IPS DF 6.9 (cell line): ENCODE measurements at regions not wholly inside any gene's neighbourhood (a gene's known extent, or its start where the extent isn't known, plus 50 kb on each side); places are given as distances from the start of the nearest gene placed in this dataset.
"Not testable (repeated sequence)": the region's sequence is repeated elsewhere in the genome, so short reads cannot be mapped to it uniquely, and the experiment has no call there.

Experiments used
- DNase-seq: peaks from one replicate; pipeline ENCODE4 v3.0.0-alpha.2; 2013; ENCODE audit warnings: low read depth, low spot score
- H3K27ac ChIP-seq: one replicate; pipeline ENCODE4 v1.5.1; 2013; ENCODE audit warnings: low read length, control low read depth
- H3K27me3 ChIP-seq: 2 replicates; pipeline ENCODE4 v1.6.1; 2013; ENCODE audit warnings: mild to moderate bottlenecking, low read length; ENCODE audit not compliant: control insufficient read depth, insufficient read depth
- H3K36me3 ChIP-seq: 2 replicates; pipeline ENCODE4 v1.6.1; 2013; ENCODE audit warnings: low read length; ENCODE audit not compliant: control insufficient read depth, insufficient read depth
- H3K4me1 ChIP-seq: 2 replicates; pipeline ENCODE4 v1.6.1; 2013; ENCODE audit warnings: low read length; ENCODE audit not compliant: control insufficient read depth, insufficient read depth
- H3K4me3 ChIP-seq: 2 replicates; pipeline ENCODE4 v1.5.1; 2013; ENCODE audit warnings: mild to moderate bottlenecking, low read length
- H3K9me3 ChIP-seq: 2 replicates; pipeline ENCODE4 v1.6.1; 2013; ENCODE audit warnings: low read length, inconsistent platforms; ENCODE audit not compliant: control insufficient read depth, insufficient read depth
- WGBS: extraction: QIAGEN DNeasy Blood & Tissue Kit; methylation state at CpG from one replicate; pipeline ENCODE4 v1.1.7; 2013; ENCODE audit warnings: mixed read lengths, missing lambda C conversion rate; ENCODE audit not compliant: insufficient read length, insufficient coverage; 5-methylcytosine and 5-hydroxymethylcytosine counted together

DNA sequence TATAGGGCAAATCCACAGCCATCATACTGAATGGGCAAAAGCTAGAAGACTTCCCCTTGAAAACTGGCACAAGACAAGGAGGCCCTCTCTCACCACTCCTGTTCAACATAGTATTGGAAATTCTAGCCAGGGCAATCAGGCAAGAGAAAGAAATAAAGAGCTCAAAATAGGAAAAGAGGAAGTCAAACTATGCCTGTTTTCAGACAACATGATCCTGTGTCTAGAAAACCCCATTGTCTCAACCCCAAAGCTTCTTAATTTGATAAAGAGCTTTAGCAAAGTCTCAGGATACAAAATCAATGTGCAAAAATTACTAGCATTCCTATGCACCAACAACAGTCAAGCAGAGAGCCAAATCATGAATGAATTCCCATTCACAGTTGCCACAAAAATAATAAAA lies 160.3 kb downstream of the CXXC4 start:
- Histone ChIP-seq H3K9me3 (no peaks in the 10 kb centered on the region), H3K36me3 (no peaks in the 10 kb centered on the region), H3K4me1 (no peaks in the 10 kb centered on the region), H3K27ac (no peak overlapping the region), H3K27me3 (no peaks in the 10 kb centered on the region), H3K4me3 (no peak overlapping the region)
- DNase-seq: no peak

DNA sequence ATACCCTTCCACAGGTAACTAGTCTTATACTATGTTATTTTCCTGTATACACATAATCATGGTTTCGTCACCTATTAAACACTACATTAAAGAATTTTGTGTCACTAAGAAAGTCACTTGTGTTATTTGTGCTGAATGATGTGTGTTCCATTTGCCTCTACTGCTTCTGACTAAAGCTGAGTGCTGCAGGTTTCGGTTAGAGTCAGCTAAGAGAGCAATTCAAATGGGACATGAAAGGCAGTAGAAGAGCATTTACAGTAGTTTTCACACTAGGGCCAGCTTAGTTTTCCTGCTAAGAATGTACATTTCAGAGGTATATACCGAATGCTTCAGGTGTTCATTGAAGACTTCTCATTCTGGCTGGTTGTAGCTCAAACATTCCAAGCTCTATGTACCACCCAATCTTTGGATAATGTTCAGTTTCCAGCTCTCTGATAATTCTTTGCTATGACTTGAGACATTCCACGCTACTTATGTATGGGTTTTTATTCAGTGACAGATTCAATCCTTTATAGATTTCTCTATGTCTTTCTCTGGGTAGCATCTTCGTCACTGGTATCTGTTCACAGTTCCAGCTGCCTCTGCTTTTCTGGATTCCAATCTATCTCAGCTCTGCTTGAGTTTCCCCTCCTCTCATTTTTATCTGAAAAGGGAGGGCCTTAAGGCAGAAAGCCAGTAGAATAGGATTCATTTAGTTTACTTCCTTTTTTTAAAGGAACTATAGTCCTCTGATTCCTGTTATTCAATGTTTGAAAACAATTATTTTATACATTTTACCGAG lies 164.4 kb downstream of the CXXC4 start:
- Histone ChIP-seq H3K4me3 (no peak overlapping the region), H3K27me3 (no peaks in the 10 kb centered on the region), H3K36me3 (no peaks in the 10 kb centered on the region), H3K27ac (no peak overlapping the region), H3K4me1 (no peaks in the 10 kb centered on the region), H3K9me3 (no peaks in the 10 kb centered on the region)
- no CpG with 5 or more reads among the region's 6 CpGs for WGBS
- DNase-seq: no peak

DNA sequence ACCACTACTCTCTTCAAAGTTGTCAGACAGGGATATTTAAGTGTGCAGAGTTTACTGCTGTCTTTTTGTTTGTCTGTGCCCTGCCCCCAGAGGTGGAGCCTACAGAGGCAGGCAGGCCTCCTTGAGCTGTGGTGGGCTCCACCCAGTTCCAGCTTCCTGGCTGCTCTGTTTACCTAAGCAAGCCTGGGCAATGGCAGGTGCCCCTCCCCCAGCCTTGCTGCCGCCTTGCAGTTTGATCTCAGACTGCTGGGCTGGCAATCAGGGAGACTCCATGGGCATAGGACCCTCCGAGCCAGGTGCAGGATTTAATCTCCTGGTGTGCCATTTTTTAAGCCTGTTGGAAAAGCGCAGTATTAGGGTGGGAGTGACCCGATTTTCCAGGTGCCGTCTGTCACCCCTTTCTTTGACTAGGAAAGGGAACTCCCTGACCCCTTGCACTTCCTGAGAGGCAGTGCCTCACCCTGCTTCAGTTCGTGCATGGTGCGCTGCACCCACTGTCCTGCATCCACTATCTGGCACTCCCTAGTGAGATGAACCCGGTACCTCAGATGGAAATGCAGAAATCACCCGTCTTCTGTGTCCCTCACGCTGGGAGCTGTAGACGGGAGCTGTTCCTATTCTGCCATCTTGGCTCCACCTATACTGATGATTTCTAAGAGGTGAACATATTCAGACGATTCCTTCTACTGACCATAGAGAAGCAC lies 167.6 kb downstream of the CXXC4 start:
- not testable (repeated sequence) for H3K4me3 ChIP-seq, H3K9me3 ChIP-seq, H3K36me3 ChIP-seq, H3K4me1 ChIP-seq, H3K27ac ChIP-seq, H3K27me3 ChIP-seq, DNase-seq
- no CpG with 5 or more reads among the region's 12 CpGs for WGBS

DNA sequence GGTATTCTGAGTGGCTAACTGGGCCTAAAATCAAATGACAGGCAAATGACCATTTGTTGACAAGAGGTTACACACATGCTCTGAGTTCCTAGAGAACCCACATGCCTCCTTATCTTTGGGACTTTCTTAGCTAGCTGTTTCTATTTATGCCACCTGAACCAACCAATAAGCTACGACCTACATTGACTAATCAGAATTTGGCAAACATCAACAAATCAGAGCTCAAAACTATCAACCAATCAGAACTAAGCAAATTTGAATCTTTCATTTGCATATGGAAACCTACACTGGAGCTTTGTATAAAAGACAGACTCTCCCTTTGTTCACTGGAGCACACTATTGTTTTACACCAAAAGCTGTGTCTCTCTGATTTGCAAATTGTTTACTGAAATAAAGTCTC lies 192.0 kb downstream of the CXXC4 start:
- H3K4me3 ChIP-seq: no peak overlapping the region
- no peak overlapping the region for H3K27ac ChIP-seq
- no peaks in the 10 kb centered on the region for H3K9me3 ChIP-seq
- H3K4me1 ChIP-seq: no peaks in the 10 kb centered on the region
- DNase-seq: no peak
- H3K27me3 ChIP-seq: no peaks in the 10 kb centered on the region
- WGBS: no CpG with 5 or more reads among the region's 1 CpG
- H3K36me3 ChIP-seq: no peaks in the 10 kb centered on the region

DNA sequence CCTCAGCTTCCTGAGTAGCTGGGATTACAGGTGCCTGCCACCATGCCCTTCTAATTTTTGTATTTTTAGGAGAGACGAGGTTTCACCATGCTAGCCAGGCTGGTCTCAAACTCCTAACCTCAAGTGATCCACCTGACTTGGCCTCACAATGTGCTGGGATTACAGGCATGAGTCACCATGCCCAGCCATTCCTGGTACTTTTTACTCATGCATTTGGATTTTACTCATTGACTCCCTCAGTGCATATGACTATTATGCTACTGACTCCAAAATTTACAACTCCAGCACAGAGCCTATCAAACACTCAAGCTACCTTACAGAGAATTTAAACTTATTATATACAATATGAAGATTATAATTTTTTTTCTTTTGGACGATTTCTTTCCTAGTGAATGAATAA lies 199.9 kb downstream of the CXXC4 start:
- H3K27ac ChIP-seq: no peak overlapping the region
- H3K27me3 ChIP-seq: no peaks in the 10 kb centered on the region
- no peaks in the 10 kb centered on the region for H3K36me3 ChIP-seq
- no peaks in the 10 kb centered on the region for H3K4me1 ChIP-seq
- DNase-seq: no peak
- WGBS: no CpG with 5 or more reads among the region's 2 CpGs
- no peaks in the 10 kb centered on the region for H3K9me3 ChIP-seq
- H3K4me3 ChIP-seq: no peak overlapping the region

DNA sequence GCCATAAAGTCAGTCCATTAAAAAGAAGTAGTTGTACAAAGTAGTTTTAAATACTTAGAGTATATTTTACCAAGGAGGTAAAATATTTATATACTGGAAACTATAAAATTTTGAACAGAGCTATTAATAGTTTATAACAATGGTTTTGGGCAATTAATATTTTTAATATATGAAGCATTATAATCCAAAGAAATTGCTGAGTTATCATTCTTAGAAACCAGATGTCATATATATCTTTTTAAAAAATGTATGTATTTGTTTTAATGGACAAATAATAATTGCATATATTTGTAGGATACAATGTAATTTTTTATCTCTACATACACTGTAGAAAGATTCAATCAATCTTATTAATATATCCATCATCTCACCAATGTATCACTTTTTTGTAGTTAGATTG lies 207.8 kb downstream of the CXXC4 start:
- H3K4me3 ChIP-seq: no peak overlapping the region
- no peaks in the 10 kb centered on the region for H3K36me3 ChIP-seq
- no peak overlapping the region for H3K27ac ChIP-seq
- no peaks in the 10 kb centered on the region for H3K4me1 ChIP-seq
- no peaks in the 10 kb centered on the region for H3K27me3 ChIP-seq
- DNase-seq: no peak
- H3K9me3 ChIP-seq: no peaks in the 10 kb centered on the region

DNA sequence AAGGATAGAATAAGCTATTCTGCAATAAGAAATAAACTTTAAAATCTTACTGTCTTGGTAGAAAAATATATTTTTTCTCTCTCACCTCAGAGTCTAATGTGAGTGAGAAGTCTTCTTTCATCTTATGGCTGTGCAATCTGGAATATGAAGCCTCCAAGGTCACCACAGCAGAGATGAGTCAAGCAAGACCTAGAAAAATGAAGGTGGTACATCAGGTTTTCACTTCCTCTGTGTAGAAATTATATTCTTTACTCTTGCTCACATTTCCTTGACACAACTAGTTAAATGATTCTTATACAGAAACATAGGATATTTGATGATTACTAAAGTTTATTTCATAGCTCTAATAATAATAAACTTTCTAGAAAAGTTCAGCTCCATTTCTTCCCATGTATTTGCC lies 211.4 kb downstream of the CXXC4 start:
- no peaks in the 10 kb centered on the region for H3K4me1 ChIP-seq
- no peak for DNase-seq
- H3K9me3 ChIP-seq: no peaks in the 10 kb centered on the region
- H3K4me3 ChIP-seq: no peak overlapping the region
- H3K27me3 ChIP-seq: no peaks in the 10 kb centered on the region
- no peak overlapping the region for H3K27ac ChIP-seq
- H3K36me3 ChIP-seq: no peaks in the 10 kb centered on the region

DNA sequence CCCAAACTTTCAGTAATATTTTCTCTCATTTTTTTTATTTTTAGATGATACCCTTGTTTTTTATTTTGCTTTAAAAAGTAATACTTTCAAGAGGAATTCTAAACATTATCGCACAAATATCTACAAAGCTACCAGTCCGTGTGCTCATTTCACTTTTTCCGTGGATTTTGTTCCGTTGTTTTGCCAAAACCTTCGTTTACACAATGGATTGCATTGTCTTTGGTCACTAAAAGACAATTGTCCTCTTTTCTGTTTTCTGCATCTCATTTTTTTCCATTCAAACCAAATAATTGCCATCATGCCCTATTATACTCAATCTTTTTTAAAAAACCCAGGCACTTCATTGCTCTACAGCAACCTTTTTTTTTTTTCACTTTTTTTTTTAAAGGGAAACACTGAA lies 214.9 kb downstream of the CXXC4 start:
- no peaks in the 10 kb centered on the region for H3K4me1 ChIP-seq
- no peaks in the 10 kb centered on the region for H3K36me3 ChIP-seq
- H3K4me3 ChIP-seq: no peak overlapping the region
- no peak for DNase-seq
- WGBS: no CpG with 5 or more reads among the region's 5 CpGs
- H3K27me3 ChIP-seq: no peaks in the 10 kb centered on the region
- H3K9me3 ChIP-seq: no peaks in the 10 kb centered on the region
- H3K27ac ChIP-seq: no peak overlapping the region

DNA sequence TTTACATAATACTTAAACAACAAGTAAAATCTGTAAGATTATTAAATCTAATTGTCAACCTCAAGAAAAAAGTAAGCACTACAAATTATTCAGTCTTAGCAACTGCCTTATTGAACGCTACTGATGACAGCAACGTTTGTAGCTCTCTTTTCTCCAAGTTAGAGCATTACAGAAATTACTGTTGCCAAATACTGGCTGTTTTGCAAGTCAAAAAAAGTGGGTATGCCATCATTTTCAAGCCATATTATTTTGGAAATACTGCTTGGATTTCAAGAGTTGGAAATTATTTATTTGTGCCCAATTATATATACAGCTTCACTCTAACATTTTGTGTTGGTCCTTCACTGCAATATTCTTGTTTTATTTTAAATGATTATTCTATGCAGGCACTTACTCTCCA lies 221.7 kb downstream of the CXXC4 start:
- Histone ChIP-seq H3K27ac (no peak overlapping the region), H3K4me1 (no peaks in the 10 kb centered on the region), H3K36me3 (no peaks in the 10 kb centered on the region), H3K27me3 (no peaks in the 10 kb centered on the region), H3K9me3 (no peaks in the 10 kb centered on the region), H3K4me3 (no peak overlapping the region)
- WGBS: no CpG with 5 or more reads among the region's 2 CpGs
- DNase-seq: no peak

DNA sequence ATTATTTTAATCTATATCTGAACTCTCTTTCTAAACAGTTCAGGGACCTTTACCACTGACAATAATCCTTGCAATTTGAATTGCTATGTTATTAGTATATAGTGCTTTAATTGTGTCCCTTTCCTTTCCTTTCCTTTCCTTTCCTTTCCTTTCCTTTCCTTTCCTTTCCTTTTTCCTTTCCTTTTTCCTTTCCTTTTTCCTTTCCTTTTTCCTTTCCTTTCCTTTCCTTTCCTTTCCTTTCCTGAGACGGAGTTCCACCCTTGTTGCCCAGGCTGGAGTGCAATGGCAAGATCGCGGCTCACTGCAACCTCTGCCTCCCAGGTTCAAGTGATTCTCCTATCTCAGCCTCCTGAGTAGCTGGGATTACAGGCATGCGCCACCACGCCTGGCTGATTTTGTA lies 225.1 kb downstream of the CXXC4 start:
- not testable (repeated sequence) for H3K4me3 ChIP-seq, DNase-seq, H3K36me3 ChIP-seq, H3K27ac ChIP-seq, H3K4me1 ChIP-seq, H3K9me3 ChIP-seq, H3K27me3 ChIP-seq
- WGBS: no CpG with 5 or more reads among the region's 5 CpGs

DNA sequence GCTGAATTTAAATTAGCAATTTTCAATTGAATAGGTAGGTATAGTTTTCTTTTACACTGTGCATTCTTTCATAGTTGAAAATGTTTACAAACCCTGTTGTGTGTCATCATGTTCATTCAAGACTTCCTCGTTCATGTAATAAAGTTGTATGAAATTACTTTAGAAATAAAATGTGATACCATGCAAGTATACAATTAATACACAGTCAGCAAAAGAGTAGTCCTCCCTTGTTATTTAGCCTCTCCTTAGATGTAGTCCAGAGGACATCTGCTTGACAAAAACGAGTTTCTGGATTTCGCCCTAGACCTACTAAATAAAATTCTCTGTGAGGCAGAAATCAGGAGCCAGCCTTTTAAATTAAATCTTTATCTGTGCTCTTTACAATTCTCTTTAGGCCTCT lies 231.6 kb downstream of the CXXC4 start:
- WGBS: no CpG with 5 or more reads among the region's 3 CpGs
- Histone ChIP-seq H3K36me3 (no peaks in the 10 kb centered on the region), H3K4me3 (no peak overlapping the region), H3K27me3 (no peaks in the 10 kb centered on the region), H3K9me3 (no peaks in the 10 kb centered on the region), H3K4me1 (no peaks in the 10 kb centered on the region), H3K27ac (no peak overlapping the region)
- DNase-seq: no peak
